Transverse colon (tissue), 4 donors: ENCODE measurements at regions not wholly inside any gene's neighbourhood (a gene's known extent, or its start where the extent isn't known, plus 50 kb on each side); places are given as distances from the start of the nearest gene placed in this dataset.
A peak's percentile ranks its signal among the peaks of the same experiment; 100 is the strongest.
"Not testable (repeated sequence)": the region's sequence is repeated elsewhere in the genome, so short reads cannot be mapped to it uniquely, and the experiment has no call there.

ENCODE experiments used
- DNase-seq: peaks from one replicate; pipeline ENCODE4 v3.0.0-alpha.2; 2019
- H3K27ac ChIP-seq, 4 donors: fragments of 200-600 bp; sonication (generic); 2 replicates each; pipeline ENCODE4 v1.5.1; 2016 to 2018; ENCODE audit warnings: inconsistent platforms in 4 of 4
- H3K27me3 ChIP-seq: fragments of 200-600 bp; sonication (generic); 2 replicates; pipeline ENCODE4 v1.5.1; 2017; ENCODE audit warnings: inconsistent platforms
- H3K36me3 ChIP-seq, 4 donors: fragments of 200-600 bp; sonication (generic); 2 replicates each; pipeline ENCODE4 v1.5.1; 2017 to 2019; ENCODE audit warnings: inconsistent platforms in 4 of 4
- H3K4me1 ChIP-seq, 4 donors: fragments of 200-600 bp; sonication (generic); 2 replicates each; pipeline ENCODE4 v1.5.1; 2017 to 2020; ENCODE audit warnings: inconsistent platforms in 4 of 4
- H3K4me3 ChIP-seq, 4 donors: fragments of 200-600 bp; sonication (generic); 1 replicate in 1 of 4; 2 replicates in 3 of 4; pipeline versions ENCODE4 v1.5.1 to v1.6.1; 2017 to 2019; ENCODE audit warnings: inconsistent platforms in 4 of 4
- H3K9me3 ChIP-seq, 2 donors: fragments of 200-600 bp; sonication (generic); 2 replicates each; pipeline ENCODE4 v1.5.1; 2017 to 2019; ENCODE audit warnings: inconsistent platforms in 2 of 2
- EP300 ChIP-seq: sonication (generic); formaldehyde crosslinking; IDR thresholded peaks from one replicate; pipeline ENCODE4 v1.6.1; 2017; ENCODE audit warnings: antibody characterized with exemption, low read depth
- POLR2A ChIP-seq: fragments of 450-650 bp; IDR thresholded peaks from one replicate; pipeline ENCODE4 v1.6.1; 2016; ENCODE audit warnings: antibody characterized with exemption, mild to moderate bottlenecking, moderate library complexity
- POLR2AphosphoS5 ChIP-seq, 3 donors: sonication (generic); formaldehyde crosslinking; IDR thresholded peaks; one replicate each; pipeline ENCODE4 v1.6.1; 2016; ENCODE audit warnings: antibody characterized with exemption in 3 of 3
- WGBS, 2 donors: methylation state at CpG; one replicate each; pipeline ENCODE4 v1.1.5; 2018; ENCODE audit warnings: low coverage in 1 of 2; 5-methylcytosine and 5-hydroxymethylcytosine counted together
- in situ Hi-C, 4 donors: fragments of 200-750 bp; cut with MboI; loops; one replicate each; pipeline versions ENCODE4 v1.15.0 to v1.15.1; 2017; ENCODE audit warnings: low sequenced_read_pairs in 3 of 4, low pct_ligation_motif_present in 1 of 4, low pct_unique_long_range_greater_than_20kb in 1 of 4
- intact Hi-C: fragments of 100-400 bp; cut with DNase I; formaldehyde crosslinking; loops from one replicate; pipeline ENCODE4 v1.15.1; 2023; ENCODE audit warnings: low total_unique reads
- TF ChIP-seq, protein P1 (sequence below), 5 experiments: fragments of 200-600 bp in 3 of 5; fragments of 450-650 bp in 2 of 5; sonication (generic) in 3 of 5; IDR thresholded peaks; 1 replicate in 2 of 5; 2 replicates in 3 of 5; pipeline ENCODE4 v1.5.1; 2016 to 2017; ENCODE audit warnings: antibody characterized with exemption in 5 of 5, inconsistent platforms in 3 of 5, mild to moderate bottlenecking in 2 of 5, moderate library complexity in 1 of 5

DNA sequence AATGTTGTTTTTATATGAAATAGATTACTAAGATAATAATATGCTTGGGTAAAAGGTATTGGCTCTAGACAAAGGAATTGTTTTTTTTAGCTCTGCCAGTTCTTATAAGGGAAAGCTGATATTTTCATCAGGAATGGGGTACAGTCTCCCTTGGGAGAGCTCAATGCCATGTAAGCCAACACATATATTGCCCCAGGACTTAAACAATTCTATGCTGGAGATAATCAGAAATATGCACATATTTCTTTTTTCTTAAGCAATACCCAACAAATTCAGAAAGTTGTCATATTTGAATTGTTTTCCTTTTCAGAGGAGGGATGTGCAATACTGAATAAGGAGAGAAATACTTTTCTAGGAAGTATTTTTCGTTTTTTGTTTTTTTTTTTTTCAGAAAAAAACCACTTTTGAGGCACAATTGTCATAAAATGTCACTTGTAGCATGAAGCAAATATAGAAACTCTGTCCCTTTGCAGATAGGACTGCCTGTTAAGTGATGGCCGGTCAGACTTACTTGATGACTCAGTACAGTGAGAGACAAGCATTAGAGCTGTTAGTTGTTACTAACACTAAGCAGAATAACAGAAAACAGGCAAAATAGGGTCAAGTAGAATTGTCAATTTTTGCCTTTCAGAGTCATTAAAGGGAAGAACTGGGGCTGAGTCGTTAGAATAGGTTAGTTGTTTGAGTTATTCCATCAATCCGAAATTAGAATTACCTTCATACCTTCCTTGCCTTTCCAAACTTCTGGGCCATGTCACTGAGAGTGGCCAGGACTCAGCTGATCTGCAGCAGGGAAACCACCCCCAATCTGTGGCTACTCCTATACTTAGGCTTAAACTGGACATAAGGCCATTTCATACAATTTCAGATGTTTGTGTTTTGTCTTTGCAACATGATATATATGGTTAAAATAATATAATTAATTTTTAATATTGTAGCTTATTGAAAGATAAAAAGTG is 168.1 kb downstream of the SLC38A4 start:
- H3K4me1 ChIP-seq, result peaks cover 0 to 36% (median 20%) of the 10 kb centered on the region in 4 donors
- in situ Hi-C loops (loop anchor here in 3 of 4 donors (25.0 kb wide), 3 partner anchors 295 to 545 kb away; partner anchors contain the start of gene SLC38A2 (in 1 of the 3)), intact Hi-C loops (no loop called here)
- H3K27ac ChIP-seq, result peak overlapping the region in 2 of 4 donors; percentile 11
- no peaks in the 10 kb centered on the region for H3K9me3 ChIP-seq
- WGBS, 2 donors, result 82 to 83% methylated on average over 4 of the region's 4 CpGs
- no peaks in the 10 kb centered on the region for H3K27me3 ChIP-seq
- TF ChIP-seq POLR2A (no peak), POLR2AphosphoS5 (IDR thresholded peaks at IDR 0.05) (no peak), EP300 (no peak)
- TF ChIP-seq, protein P1, sequence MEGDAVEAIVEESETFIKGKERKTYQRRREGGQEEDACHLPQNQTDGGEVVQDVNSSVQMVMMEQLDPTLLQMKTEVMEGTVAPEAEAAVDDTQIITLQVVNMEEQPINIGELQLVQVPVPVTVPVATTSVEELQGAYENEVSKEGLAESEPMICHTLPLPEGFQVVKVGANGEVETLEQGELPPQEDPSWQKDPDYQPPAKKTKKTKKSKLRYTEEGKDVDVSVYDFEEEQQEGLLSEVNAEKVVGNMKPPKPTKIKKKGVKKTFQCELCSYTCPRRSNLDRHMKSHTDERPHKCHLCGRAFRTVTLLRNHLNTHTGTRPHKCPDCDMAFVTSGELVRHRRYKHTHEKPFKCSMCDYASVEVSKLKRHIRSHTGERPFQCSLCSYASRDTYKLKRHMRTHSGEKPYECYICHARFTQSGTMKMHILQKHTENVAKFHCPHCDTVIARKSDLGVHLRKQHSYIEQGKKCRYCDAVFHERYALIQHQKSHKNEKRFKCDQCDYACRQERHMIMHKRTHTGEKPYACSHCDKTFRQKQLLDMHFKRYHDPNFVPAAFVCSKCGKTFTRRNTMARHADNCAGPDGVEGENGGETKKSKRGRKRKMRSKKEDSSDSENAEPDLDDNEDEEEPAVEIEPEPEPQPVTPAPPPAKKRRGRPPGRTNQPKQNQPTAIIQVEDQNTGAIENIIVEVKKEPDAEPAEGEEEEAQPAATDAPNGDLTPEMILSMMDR (IDR thresholded peaks at IDR 0.05), result no peak
- no peaks in the 10 kb centered on the region for H3K36me3 ChIP-seq
- no peak overlapping the region for H3K4me3 ChIP-seq
- no peak for DNase-seq

DNA sequence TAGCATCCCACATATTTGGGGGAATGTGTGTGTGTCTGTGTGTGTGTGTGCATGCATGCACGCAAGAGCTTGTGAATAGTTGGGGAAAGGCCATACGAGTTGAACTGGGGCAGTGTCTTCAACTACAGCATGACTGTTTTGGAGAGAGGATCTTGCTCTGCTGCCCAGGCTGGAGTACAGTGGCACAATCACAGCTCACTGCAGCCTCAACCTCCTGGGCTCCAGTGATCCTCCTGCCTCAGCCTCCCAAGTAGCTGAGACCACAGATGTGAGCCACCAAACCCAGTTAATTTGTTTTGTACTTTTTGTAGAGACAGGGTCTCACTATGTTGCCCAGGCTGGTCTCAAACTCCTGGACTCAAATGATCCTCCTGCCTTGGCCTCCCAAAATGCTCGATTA is 169.8 kb downstream of the SLC38A4 start:
- H3K4me3 ChIP-seq, H3K9me3 ChIP-seq, DNase-seq, H3K27ac ChIP-seq, intact Hi-C loops, H3K27me3 ChIP-seq, H3K36me3 ChIP-seq: not testable (repeated sequence)
- WGBS, 2 donors, result 97% methylated on average over 3 of the region's 3 CpGs; no CpG with 5 or more reads in 1 of the 2 donors
- peaks cover 0 to 29% (median 17%) of the 10 kb centered on the region in 4 donors for H3K4me1 ChIP-seq
- in situ Hi-C loops, result loop anchor here in 3 of 4 donors (25.0 kb wide), 3 partner anchors 294 to 544 kb away; partner anchors contain the start of gene SLC38A2 (in 1 of the 3)

DNA sequence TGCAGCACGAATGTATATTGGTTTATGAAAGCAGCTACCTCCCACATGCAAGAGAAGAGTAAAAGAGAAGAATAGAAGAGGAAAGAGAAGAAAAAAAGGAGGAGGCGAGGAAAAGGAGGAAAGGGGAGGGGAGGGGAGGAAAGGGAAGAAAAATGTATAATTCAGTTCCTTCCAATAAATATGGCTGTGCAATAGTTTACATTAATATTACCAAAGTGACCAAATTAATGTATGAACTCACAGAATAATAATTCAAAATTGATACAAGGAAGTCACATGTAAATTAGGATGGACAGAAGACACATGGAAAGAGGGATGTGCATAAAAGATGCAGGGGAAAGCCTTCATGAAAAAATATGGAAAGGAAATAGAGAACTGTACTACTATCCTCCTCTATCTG is 172.5 kb downstream of the SLC38A4 start:
- peaks cover 0 to 4% (median under 1%) of the 10 kb centered on the region in 4 donors for H3K4me1 ChIP-seq
- no peak overlapping the region for H3K4me3 ChIP-seq
- no peaks in the 10 kb centered on the region for H3K9me3 ChIP-seq
- in situ Hi-C loops (loop anchor here in 3 of 4 donors (25.0 kb wide), 3 partner anchors 291 to 541 kb away; partner anchors contain the start of gene SLC38A2 (in 1 of the 3)), intact Hi-C loops (no loop called here)
- no peak for DNase-seq
- H3K36me3 ChIP-seq, result no peaks in the 10 kb centered on the region
- TF ChIP-seq, protein P1 (IDR thresholded peaks at IDR 0.05), result no peak
- TF ChIP-seq EP300, result no peak
- no peak for TF ChIP-seq POLR2AphosphoS5 (IDR thresholded peaks at IDR 0.05)
- no peak for TF ChIP-seq POLR2A
- no peak overlapping the region for H3K27ac ChIP-seq
- 89% methylated on average over 2 of the region's 2 CpGs; no CpG with 5 or more reads in 1 of the 2 donors for WGBS, 2 donors
- no peaks in the 10 kb centered on the region for H3K27me3 ChIP-seq

DNA sequence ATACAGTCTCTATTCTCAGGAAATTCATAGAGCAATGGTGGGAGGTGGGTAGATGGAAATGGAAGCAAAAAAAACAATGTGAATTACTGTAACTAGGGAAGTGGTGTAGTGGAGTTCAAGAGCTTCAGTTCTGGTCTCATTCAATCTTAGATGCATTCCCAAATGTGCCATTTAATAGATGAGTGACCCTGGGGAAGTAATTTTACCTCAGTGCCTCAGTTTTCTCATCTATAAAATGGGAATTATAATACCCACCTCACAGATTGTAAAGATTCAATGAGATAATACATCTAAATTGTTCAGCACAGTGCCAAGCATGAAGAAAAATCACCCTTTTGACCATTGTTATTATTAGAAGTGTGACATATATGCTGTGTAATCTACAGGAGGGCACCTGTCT is 173.1 kb downstream of the SLC38A4 start:
- intact Hi-C loops (no loop called here), in situ Hi-C loops (loop anchor here in 3 of 4 donors (25.0 kb wide), 3 partner anchors 290 to 540 kb away; partner anchors contain the start of gene SLC38A2 (in 1 of the 3))
- TF ChIP-seq EP300 (no peak), POLR2AphosphoS5 (IDR thresholded peaks at IDR 0.05) (no peak), POLR2A (no peak)
- TF ChIP-seq, protein P1 (IDR thresholded peaks at IDR 0.05), result no peak
- H3K4me3 ChIP-seq, result no peak overlapping the region
- DNase-seq, result no peak
- no peaks in the 10 kb centered on the region for H3K36me3 ChIP-seq
- H3K27me3 ChIP-seq, result no peaks in the 10 kb centered on the region
- H3K9me3 ChIP-seq, result no peaks in the 10 kb centered on the region
- no peaks in the 10 kb centered on the region for H3K4me1 ChIP-seq
- no peak overlapping the region for H3K27ac ChIP-seq
